GM23248 (cell line): ENCODE measurements at regions not wholly inside any gene's neighbourhood (a gene's known extent, or its start where the extent isn't known, plus 50 kb on each side); places are given as distances from the start of the nearest gene placed in this dataset.

Experiments used
- EZH2 ChIP-seq: fragments of 200-600 bp; sonication (generic); IDR thresholded peaks from 2 replicates; pipeline ENCODE4 v1.6.1; 2018; ENCODE audit warnings: antibody characterized with exemption, mild to moderate bottlenecking; ENCODE audit not compliant: insufficient read depth, poor library complexity, severe bottlenecking
- EZH2phosphoT487 ChIP-seq: fragments of 200-600 bp; sonication (generic); IDR thresholded peaks from 2 replicates; pipeline ENCODE4 v1.6.1; 2018; ENCODE audit warnings: antibody characterized with exemption, moderate library complexity, mild to moderate bottlenecking, low read depth; ENCODE audit not compliant: insufficient read depth

- TF ChIP-seq EZH2, result no peak
- no peak for TF ChIP-seq EZH2phosphoT487
Measured at GRCh38 chr5:84614906-84615305, 230.2 kb upstream of the EDIL3 start.
